OCI-LY7 (cell line): ENCODE measurements at regions not wholly inside any gene's neighbourhood (a gene's known extent, or its start where the extent isn't known, plus 50 kb on each side); places are given as distances from the start of the nearest gene placed in this dataset.

Source experiments
- BruUV-seq: library from RNA; stranded (reverse); fragments of 400-500 nt; replicated peaks from 2 replicates; lab custom pipeline; 2021; lab: Mats Ljungman, UMichigan
- CTCF ChIA-PET: fragments of 300-600 bp; sonication (Branson Sonifier 250); formaldehyde crosslinking; loops from one replicate; lab custom pipeline; 2022; ENCODE audit warnings: antibody characterized with exemption; ENCODE audit not compliant: unreplicated experiment; lab: Charles Lee
- POLR2A ChIA-PET: fragments of 300-600 bp; sonication (Branson Sonifier 250); formaldehyde crosslinking; loops from one replicate; lab custom pipeline; 2022; ENCODE audit warnings: antibody characterized with exemption; lab: Charles Lee
- DNase-seq: peaks from one replicate; pipeline ENCODE4 v3.0.0-alpha.2; 2015; ENCODE audit warnings: low spot score
- H2AFZ ChIP-seq: fragments of 200-600 bp; sonication (generic), shearing (Covaris generic); 2 replicates; pipeline ENCODE4 v1.6.1; 2014; ENCODE audit warnings: mild to moderate bottlenecking, antibody characterized with exemption, low read length, moderate library complexity
- H3K27ac ChIP-seq: fragments of 200-600 bp; sonication (generic); 2 replicates; pipeline ENCODE4 v1.5.1; 2014; ENCODE audit warnings: mixed run types, low read depth, mild to moderate bottlenecking, moderate library complexity, low read length, inconsistent platforms; ENCODE audit not compliant: poor library complexity, severe bottlenecking
- H3K36me3 ChIP-seq: fragments of 200-600 bp; sonication (generic); 2 replicates; pipeline ENCODE4 v1.6.1; 2014; ENCODE audit warnings: mild to moderate bottlenecking, antibody characterized with exemption, low read length, moderate library complexity, mixed read lengths; ENCODE audit not compliant: insufficient read depth
- H3K4me1 ChIP-seq: fragments of 200-600 bp; sonication (generic); 2 replicates; pipeline ENCODE4 v1.5.1; 2014; ENCODE audit warnings: mild to moderate bottlenecking, low read length; ENCODE audit not compliant: insufficient read depth, poor library complexity, severe bottlenecking
- H3K4me2 ChIP-seq: fragments of 200-600 bp; sonication (generic); 2 replicates; pipeline ENCODE4 v1.6.1; 2014; ENCODE audit warnings: mild to moderate bottlenecking, low read length
- H3K4me3 ChIP-seq: fragments of 200-600 bp; sonication (generic); 2 replicates; pipeline ENCODE4 v1.5.1; 2014; ENCODE audit warnings: mild to moderate bottlenecking, low read depth, low read length; ENCODE audit not compliant: poor library complexity, severe bottlenecking
- H3K79me2 ChIP-seq: fragments of 200-600 bp; sonication (generic); 2 replicates; pipeline ENCODE4 v1.6.1; 2016; ENCODE audit warnings: low read depth, mild to moderate bottlenecking, low read length, moderate library complexity, mixed read lengths; ENCODE audit not compliant: insufficient read depth
- H3K9me2 ChIP-seq: fragments of 200-600 bp; sonication (generic); 2 replicates; pipeline ENCODE4 v1.6.1; 2016; ENCODE audit warnings: mild to moderate bottlenecking, low read length, mixed read lengths; ENCODE audit not compliant: insufficient read depth
- H3K9me3 ChIP-seq: fragments of 200-600 bp; sonication (generic); 2 replicates; pipeline ENCODE4 v1.6.1; 2014; ENCODE audit warnings: mild to moderate bottlenecking, mixed run types, low read length, mixed read lengths
- H4K20me1 ChIP-seq: fragments of 200-600 bp; sonication (generic); 2 replicates; pipeline ENCODE4 v1.6.1; 2014; ENCODE audit warnings: mild to moderate bottlenecking, antibody characterized with exemption, low read length, moderate library complexity, mixed read lengths; ENCODE audit not compliant: insufficient read depth
- EZH2phosphoT487 ChIP-seq: fragments of 200-600 bp; sonication (generic); IDR thresholded peaks from 2 replicates; pipeline ENCODE4 v1.6.1; 2018; ENCODE audit warnings: low read depth, borderline replicate concordance, mild to moderate bottlenecking, mixed run types, antibody characterized with exemption, low read length, moderate library complexity, mixed read lengths
- intact Hi-C: fragments of 100-400 bp; cut with micrococcal nuclease; formaldehyde crosslinking; loops from one replicate; pipeline ENCODE4 v1.10.0; 2022; ENCODE audit not compliant: unreplicated experiment
- TF ChIP-seq, protein P1 (sequence below): fragments of 200-600 bp; sonication (generic); conservative IDR thresholded peaks from 2 replicates; pipeline ENCODE4 v1.5.1; 2014; ENCODE audit warnings: mild to moderate bottlenecking, antibody characterized with exemption, low read length, moderate library complexity, mixed read lengths

GRCh38 chr10:84862551-84862950 is 534.2 kb downstream of the CCSER2 start:
- H4K20me1 ChIP-seq = no peaks in the 10 kb centered on the region
- TF ChIP-seq, protein P1, sequence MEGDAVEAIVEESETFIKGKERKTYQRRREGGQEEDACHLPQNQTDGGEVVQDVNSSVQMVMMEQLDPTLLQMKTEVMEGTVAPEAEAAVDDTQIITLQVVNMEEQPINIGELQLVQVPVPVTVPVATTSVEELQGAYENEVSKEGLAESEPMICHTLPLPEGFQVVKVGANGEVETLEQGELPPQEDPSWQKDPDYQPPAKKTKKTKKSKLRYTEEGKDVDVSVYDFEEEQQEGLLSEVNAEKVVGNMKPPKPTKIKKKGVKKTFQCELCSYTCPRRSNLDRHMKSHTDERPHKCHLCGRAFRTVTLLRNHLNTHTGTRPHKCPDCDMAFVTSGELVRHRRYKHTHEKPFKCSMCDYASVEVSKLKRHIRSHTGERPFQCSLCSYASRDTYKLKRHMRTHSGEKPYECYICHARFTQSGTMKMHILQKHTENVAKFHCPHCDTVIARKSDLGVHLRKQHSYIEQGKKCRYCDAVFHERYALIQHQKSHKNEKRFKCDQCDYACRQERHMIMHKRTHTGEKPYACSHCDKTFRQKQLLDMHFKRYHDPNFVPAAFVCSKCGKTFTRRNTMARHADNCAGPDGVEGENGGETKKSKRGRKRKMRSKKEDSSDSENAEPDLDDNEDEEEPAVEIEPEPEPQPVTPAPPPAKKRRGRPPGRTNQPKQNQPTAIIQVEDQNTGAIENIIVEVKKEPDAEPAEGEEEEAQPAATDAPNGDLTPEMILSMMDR = no peak
- TF ChIP-seq EZH2phosphoT487 = no peak
- no peak overlapping the region for H2AFZ ChIP-seq
- no peak for DNase-seq
- H3K4me1 ChIP-seq = no peaks in the 10 kb centered on the region
- POLR2A ChIA-PET = no interaction called here
- no peak overlapping the region for H3K27ac ChIP-seq
- intact Hi-C loops = no loop called here
- no peaks in the 10 kb centered on the region for H3K9me2 ChIP-seq
- H3K79me2 ChIP-seq = no peaks in the 10 kb centered on the region
- CTCF ChIA-PET = no interaction called here
- H3K4me3 ChIP-seq = no peak overlapping the region
- H3K36me3 ChIP-seq = no peaks in the 10 kb centered on the region
- H3K9me3 ChIP-seq = no peaks in the 10 kb centered on the region
- no peak overlapping the region for H3K4me2 ChIP-seq
- BruUV-seq = no TSS peak

DNA sequence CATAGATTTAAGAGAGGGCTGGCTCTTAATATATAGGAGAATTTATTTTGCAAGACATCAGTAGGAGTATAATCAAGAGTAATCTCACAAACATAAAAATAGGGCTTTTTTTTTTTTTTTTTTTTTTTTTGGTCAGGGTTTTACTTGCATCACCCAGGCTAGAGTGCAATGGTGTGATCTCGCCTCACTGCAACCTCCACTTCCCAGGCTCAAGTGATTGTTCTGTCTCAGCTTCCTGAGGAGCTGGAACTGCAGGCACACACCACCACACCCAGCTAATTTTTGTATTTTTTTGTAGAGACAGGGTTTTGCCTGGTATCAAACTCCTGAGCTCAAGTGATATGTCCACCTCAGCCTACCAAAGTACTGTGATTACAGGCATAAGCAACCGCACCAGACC is 535.3 kb downstream of the CCSER2 start:
- ChIA-PET POLR2A (interaction anchor here (0.6 kb wide), 1 partner anchor 24 kb away, joined by 3 read pairs; no protein-coding TSS in a partner anchor), CTCF (no interaction called here)
- intact Hi-C loops = no loop called here
- Histone ChIP-seq H2AFZ (no peak overlapping the region), H3K9me2 (no peaks in the 10 kb centered on the region), H3K27ac (no peak overlapping the region), H3K4me3 (no peak overlapping the region), H4K20me1 (no peaks in the 10 kb centered on the region), H3K79me2 (no peaks in the 10 kb centered on the region), H3K36me3 (no peaks in the 10 kb centered on the region), H3K4me2 (no peak overlapping the region), H3K4me1 (no peaks in the 10 kb centered on the region), H3K9me3 (no peaks in the 10 kb centered on the region)
- TF ChIP-seq, protein P1 = no peak
- TF ChIP-seq EZH2phosphoT487 = no peak
- no TSS peak for BruUV-seq
- DNase-seq = no peak

- CTCF ChIA-PET = no interaction called here
- H3K79me2 ChIP-seq = no peaks in the 10 kb centered on the region
- no peak overlapping the region for H3K4me2 ChIP-seq
- no TSS peak for BruUV-seq
- intact Hi-C loops = no loop called here
- H3K9me3 ChIP-seq = no peaks in the 10 kb centered on the region
- no peak overlapping the region for H3K27ac ChIP-seq
- H3K4me1 ChIP-seq = no peaks in the 10 kb centered on the region
- no peaks in the 10 kb centered on the region for H3K9me2 ChIP-seq
- H4K20me1 ChIP-seq = no peaks in the 10 kb centered on the region
- DNase-seq = no peak
- POLR2A ChIA-PET = no interaction called here
- H3K36me3 ChIP-seq = no peaks in the 10 kb centered on the region
- H2AFZ ChIP-seq = no peak overlapping the region
- no peak overlapping the region for H3K4me3 ChIP-seq
- no peak for TF ChIP-seq EZH2phosphoT487
- TF ChIP-seq, protein P1 = no peak
Measured at GRCh38 chr10:84876116-84876999, 548.0 kb downstream of the CCSER2 start.
